GM21825 (cell line): ENCODE measurements at regions not wholly inside any gene's neighbourhood (a gene's known extent, or its start where the extent isn't known, plus 50 kb on each side); places are given as distances from the start of the nearest gene placed in this dataset.
"Not testable (repeated sequence)": the region's sequence is repeated elsewhere in the genome, so short reads cannot be mapped to it uniquely, and the experiment has no call there.

ENCODE experiments used
- ATAC-seq: cut with Tn5 transposase; IDR thresholded peaks from one replicate; pipeline ENCODE4 v1.9.1; 2021; ENCODE audit warnings: mild to moderate bottlenecking, moderate library complexity; ENCODE audit not compliant: unreplicated experiment

- no peak for ATAC-seq
Measured at GRCh38 chr10:123221418-123221817, 67.2 kb downstream of the BUB3 start.

DNA sequence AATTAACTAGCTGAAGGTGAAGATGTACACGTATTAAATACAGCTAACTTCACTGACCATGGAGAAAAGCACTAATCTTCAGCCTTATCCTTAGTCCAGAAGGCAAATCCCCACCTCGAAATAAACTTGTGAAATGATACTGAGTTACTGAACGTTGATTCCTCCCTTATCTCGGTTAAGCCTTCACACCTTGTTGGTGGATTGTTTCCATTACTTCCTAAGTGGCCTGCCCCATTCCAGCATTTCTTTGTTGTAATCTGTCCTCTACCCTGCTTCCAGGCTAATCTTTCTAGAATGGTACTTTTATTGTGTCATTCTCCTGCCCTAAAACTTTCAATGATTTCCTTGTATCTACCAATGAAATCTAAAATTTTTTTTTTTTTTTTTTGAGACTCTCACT lies 68.6 kb downstream of the BUB3 start:
- ATAC-seq = no peak

- no peak for ATAC-seq
Measured at GRCh38 chr10:123227706-123228105, 73.5 kb downstream of the BUB3 start.

DNA sequence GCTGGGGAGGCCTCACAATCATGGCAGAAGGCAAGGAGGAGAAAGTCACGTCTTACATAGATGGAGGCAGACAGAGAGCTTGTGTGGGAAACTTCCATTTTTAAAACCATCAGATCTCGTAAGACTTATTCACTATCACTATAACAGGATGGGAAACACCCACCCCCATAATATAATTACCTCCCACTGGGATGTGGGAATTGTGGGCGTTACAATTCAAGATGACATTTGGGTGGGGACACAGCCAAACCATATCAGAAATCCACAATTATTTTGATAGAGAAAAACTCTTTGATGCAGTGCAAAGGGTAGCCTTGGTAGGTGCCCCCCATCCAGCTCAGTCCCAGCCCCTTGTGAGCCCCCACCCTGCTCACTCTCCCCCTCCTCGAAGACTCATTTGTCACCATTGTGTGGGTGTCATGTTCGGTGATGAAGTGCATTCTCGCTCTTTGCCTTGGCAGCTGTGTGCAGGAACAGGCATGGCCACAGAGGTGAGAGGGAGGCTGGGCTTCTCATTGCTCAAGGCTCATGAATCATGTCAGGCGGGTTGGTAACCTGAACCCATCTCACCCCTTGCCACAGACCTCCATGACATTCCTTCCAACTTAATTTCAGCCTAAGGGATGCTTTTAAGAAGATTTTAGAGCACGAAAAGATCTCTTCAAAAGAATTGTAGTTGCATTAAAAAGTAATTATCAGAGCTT lies 75.9 kb downstream of the BUB3 start:
- no peak for ATAC-seq

DNA sequence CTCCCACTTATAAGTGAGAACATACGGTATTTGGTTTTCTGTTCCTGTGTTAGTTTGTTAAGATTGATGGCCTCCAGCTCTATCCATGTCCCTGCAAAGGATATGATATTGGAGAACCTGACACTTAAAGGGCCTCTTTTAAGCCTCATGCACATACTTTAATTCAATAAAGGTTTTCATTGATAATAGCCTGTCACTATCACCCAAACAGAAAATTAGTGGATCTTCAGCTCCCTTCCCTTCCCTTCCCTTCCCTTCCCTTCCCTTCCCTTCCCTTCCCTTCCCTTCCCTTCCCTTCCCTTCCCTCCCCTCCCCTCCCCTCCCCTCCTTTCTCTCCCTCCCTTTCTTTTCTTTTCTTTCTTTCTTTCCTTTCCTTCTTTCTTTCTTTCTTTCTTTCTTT lies 78.7 kb downstream of the BUB3 start:
- not testable (repeated sequence) for ATAC-seq

DNA sequence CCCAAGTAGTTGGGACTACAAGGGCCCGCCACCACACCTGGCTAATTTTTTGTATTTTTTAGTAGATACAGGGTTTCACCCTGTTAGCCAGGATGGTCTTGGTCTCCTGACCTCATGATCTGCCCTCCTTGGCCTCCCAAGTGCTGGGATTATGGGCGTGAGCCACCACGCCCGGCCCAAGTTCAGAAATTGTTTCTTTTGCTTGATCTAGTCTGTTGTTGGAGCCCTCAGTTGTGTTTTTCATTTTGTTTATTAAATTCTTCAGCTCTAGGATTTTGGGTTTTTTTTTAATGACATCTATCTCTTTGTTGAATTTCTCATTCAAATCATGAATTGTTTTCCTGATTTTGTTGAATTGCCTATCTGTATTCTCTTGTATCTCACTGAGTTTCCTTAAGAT lies 80.8 kb downstream of the BUB3 start:
- ATAC-seq = not testable (repeated sequence)

DNA sequence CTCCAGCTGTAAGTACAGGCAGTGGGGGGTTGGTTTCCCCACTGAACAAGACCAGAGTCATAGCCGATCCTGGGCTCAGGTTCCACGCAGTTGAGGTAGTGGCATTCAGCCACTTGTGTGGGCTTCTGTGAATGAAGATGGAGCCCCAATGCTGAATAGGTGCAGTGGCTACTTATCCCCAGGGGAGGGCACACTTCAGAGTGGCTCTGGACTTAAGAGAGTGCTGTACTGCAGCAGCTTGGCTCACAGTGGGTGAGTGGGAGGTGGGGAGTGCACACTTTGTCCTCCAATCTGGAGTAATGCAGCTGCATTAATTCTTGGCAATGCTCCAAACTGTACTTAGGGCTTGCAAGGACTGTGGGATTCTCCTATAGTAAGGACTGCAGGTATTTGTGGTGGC lies 81.9 kb downstream of the BUB3 start:
- ATAC-seq = no peak

DNA sequence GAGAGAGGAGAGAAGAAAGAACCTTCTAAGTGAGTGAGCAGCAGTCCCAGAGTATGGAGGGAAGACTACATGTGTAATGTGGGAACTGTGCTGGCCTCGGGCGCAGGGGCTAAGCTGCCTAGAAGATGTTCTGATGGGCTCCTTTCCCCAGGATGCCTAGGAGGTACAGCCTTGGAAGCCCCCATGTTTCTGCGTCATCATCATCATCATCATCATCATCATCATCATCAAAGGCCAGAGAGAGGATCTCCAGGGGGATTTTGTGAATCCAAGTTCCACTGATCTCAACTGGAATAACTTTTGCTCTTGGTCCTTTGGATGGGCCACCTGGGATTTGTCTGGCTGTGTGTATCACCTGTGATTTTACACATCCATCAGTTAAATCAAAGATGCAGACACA lies 86.0 kb downstream of the BUB3 start:
- no peak for ATAC-seq

DNA sequence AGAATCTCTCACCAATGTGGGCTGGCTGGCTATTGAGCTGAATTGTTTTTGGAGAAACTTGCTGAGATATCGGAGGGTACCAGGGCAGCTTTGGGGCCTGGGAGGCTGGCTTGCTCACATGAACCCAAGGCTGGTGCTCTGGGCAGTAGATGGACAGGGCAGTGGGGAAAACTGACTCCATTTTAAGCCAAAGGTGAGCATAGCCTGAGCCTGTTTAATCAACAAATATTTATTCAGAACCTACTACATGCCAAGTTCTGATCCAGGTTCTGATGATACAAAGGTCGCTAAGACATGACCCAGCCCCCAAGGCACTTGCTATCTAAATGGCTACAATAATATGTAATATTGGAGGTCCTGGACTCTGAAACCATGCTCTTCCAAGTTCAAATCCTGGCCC lies 86.6 kb downstream of the BUB3 start:
- no peak for ATAC-seq

- ATAC-seq = no peak
Measured at GRCh38 chr10:123241391-123242141, 87.4 kb downstream of the BUB3 start.

DNA sequence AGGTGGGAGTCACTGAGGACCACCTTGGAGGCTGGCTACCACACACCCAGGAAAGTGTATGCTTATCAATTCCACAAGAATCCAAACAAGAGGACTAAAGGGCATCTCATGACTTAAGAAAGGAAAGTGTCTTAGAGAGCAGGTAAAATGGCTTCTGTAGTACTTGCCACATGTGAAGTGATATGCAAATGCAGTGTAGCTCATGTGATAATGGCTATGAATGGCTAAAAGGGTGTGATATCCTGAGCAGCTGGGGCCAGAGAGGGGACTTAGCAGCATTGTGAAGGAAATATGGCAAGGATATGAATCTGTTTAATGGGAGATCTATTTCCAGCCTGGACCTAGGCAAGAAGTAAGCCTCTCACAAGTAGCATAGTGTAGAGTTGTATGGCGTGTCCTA lies 90.5 kb downstream of the BUB3 start:
- no peak for ATAC-seq

DNA sequence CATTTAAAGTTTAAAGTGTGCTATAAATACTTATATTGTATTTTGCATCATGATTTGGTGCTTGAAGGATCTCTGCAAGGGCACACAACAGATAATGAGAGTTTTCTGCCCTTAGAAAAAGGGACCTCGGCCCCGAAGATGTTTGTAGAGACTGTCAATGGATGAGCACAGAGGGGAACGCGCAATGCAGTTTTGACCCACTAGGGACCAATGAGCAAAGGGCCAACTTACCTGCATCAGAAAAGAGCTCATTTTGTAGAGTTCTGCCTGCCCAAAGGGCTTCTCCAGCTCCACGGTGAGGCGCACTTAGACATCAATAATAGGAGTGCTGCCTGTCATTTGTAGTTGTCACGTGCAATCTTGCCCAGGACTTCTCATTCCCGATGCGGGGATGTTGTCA lies 91.1 kb downstream of the BUB3 start:
- no peak for ATAC-seq

- ATAC-seq = no peak
Measured at GRCh38 chr10:123249894-123250293, 95.7 kb downstream of the BUB3 start.

DNA sequence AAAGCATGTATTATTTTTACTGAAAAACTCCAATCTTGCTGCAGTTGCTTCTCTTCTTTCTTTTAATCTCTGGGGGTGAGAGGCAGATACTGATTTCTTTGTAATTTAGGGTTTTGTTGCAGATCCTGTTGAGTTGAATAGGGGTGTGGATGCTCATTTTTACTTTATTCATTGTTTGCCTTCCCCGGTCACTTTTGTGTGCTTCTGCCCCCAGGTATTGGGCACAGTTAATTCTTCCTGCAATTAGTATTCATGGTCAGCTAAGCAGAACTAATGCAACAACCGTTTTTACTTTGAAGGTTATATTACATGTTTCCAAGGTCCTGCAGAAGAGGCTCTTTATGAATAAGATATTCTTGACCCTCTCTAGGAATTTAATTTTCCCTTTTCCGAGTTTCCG lies 96.4 kb downstream of the BUB3 start:
- no peak for ATAC-seq

DNA sequence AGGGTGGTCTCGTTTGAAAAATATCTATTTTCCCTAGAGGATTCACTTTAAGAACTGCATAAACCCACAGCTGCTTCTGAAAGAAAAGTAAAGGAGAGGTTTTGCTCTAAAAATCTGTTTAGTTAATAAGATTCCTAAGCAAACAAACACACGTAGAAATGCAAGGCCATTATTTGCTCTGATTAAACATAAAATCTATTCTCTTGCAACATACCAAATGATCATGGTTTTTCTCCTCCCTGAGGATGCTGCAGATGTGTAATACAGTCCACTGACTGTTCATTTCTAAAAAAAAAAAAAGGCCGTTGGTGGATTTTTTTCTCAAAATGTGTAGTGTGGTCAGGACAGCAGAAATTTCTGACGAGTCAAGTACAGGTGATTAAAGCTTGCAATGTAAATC lies 98.6 kb downstream of the BUB3 start:
- ATAC-seq = no peak

- ATAC-seq = not testable (repeated sequence)
Measured at GRCh38 chr10:123254343-123254742, 100.1 kb downstream of the BUB3 start.

DNA sequence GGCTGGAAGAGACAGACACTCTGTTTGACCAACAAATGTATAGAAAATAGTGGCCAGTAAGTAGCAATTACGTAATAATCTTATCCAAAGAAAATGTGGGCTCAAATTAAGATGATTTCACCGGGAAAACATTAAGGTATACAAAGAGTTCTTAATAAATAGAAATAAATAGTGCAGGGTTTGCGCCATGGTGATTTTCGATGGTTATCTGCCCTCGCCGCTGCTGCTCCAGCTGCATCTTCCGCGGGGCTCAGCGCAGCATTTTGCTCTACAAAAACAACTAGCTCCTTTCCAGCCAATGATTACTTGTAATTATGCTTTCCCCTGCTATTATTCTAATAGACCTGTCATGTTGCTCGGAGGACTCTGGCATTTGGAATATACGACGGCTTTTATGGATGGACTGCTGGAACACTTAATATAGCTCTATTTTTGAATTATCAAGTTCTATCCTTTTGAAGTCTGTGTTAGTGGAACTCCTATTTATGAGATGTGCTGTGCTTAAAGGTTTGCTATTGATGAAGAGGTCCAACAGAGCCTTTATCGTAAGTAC lies 103.8 kb downstream of the BUB3 start:
- ATAC-seq = no peak

- ATAC-seq = no peak
Measured at GRCh38 chr10:123259081-123259480, 104.9 kb downstream of the BUB3 start.

DNA sequence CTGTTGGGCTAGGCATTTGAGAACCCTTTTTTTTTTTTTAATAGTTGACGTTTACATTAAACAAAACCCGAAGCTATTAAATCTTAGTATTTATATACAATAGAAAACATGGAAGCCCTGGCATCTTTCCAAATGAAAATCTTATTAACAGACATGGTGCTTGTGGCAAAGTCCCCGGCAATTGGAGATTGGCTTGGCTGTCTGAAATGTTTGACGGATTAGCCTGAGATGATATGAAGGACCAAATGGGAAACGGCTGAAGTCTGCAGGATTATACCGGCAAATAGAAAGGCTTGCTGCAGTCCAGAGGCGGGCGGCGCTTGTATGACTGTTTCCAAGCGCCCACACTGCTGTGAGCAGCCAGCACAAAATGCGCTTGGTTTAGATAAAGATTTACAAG lies 105.6 kb downstream of the BUB3 start:
- no peak for ATAC-seq

DNA sequence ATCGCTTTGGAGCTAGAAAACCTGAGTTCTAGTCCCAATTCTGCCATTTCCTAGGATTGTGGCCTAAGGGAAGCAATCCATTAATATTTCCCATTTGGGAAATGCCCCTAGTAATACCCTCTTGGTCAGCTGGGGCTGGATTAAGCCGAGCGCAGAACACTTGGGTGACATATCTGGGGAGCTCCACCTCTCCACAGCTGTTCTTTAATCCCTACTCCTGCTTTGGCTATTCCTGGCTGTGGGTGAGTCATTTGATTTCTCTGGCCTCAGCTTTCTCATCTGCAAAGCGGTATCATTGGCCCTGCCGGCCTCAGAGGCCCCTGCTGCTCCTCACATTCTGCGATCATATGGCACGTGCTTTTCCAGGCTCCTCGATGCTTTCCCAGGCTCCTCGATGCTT lies 108.3 kb downstream of the BUB3 start:
- ATAC-seq = no peak

- no peak for ATAC-seq
Measured at GRCh38 chr10:123266971-123267370, 112.8 kb downstream of the BUB3 start.

DNA sequence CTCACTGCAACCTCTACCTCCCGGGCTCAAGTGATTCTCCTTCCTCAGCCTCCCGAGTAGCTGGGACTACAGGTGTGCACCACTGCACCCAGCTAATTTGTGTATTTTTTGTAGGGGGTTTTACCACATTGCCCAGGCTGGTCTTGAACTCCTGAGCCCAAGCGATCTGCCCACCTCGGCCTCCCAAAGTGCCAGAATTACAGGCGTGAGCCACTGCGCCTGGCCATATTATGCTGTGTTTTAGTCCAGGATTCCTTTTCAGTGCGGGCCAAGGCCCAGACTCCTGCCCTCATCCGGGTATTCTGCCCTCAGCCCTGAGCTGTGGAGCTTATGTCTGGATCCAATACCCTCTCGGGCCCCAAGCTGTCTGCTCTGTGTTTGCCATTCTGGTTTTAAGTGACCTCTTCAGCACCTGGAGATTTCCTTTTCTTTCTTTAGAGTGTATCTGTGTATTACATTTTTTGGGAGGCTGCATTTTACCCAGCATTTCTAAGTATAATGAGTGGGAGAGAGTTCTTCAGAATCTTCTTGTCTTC lies 114.9 kb downstream of the BUB3 start:
- no peak for ATAC-seq
